ENCODE measurements at regions not wholly inside any gene's neighbourhood (a gene's known extent, or its start where the extent isn't known, plus 50 kb on each side); places are given as distances from the start of the nearest gene placed in this dataset.
"Not testable (repeated sequence)": the region's sequence is repeated elsewhere in the genome, so short reads cannot be mapped to it uniquely, and the experiment has no call there.

GRCh38 chr13:105907319-105908019 lies 628.0 kb downstream of the EFNB2 start:
- no peak for DNase-seq

GRCh38 chr13:105906746-105907145 lies 628.7 kb downstream of the EFNB2 start:
- no peak for DNase-seq

GRCh38 chr13:105904034-105904742 lies 631.3 kb downstream of the EFNB2 start:
- no peak for DNase-seq

- DNase-seq = no peak
These were observed 633.1 kb downstream of the EFNB2 start for GRCh38 chr13:105902396-105902795.

GRCh38 chr13:105897575-105897974 lies 637.9 kb downstream of the EFNB2 start:
- no peak for DNase-seq

GRCh38 chr13:105894697-105895096 lies 640.8 kb downstream of the EFNB2 start:
- DNase-seq = no peak

GRCh38 chr13:105890509-105890908 lies 645.0 kb downstream of the EFNB2 start:
- no peak for DNase-seq

GRCh38 chr13:105878119-105878700 lies 657.3 kb downstream of the EFNB2 start:
- no peak for DNase-seq

- no peak for DNase-seq
These were observed 660.6 kb downstream of the EFNB2 start for GRCh38 chr13:105874814-105875213.

GRCh38 chr13:105871768-105872167 lies 663.7 kb downstream of the EFNB2 start:
- no peak for DNase-seq

- no peak for DNase-seq
These were observed 664.1 kb downstream of the EFNB2 start for GRCh38 chr13:105871326-105871725.

- no peak for DNase-seq
These were observed 672.1 kb downstream of the EFNB2 start for GRCh38 chr13:105863300-105863920.

GRCh38 chr13:105848494-105848893 lies 687.0 kb downstream of the EFNB2 start:
- peak; percentile 43 for DNase-seq

GRCh38 chr13:105847527-105848291 lies 687.8 kb downstream of the EFNB2 start:
- DNase-seq = peak; percentile 50

- DNase-seq = no peak
These were observed 688.5 kb downstream of the EFNB2 start for GRCh38 chr13:105846923-105847322.

- no peak for DNase-seq
These were observed 694.2 kb downstream of the EFNB2 start for GRCh38 chr13:105841286-105841685.

- no peak for DNase-seq
These were observed 697.2 kb downstream of the EFNB2 start for GRCh38 chr13:105838231-105838630.

GRCh38 chr13:105837295-105837694 lies 698.2 kb downstream of the EFNB2 start:
- not testable (repeated sequence) for DNase-seq

- no peak for DNase-seq
These were observed 704.6 kb downstream of the EFNB2 start for GRCh38 chr13:105830821-105831220.

- no peak for DNase-seq
These were observed 708.2 kb downstream of the EFNB2 start for GRCh38 chr13:105827111-105827809.

GRCh38 chr13:105825071-105825470 lies 710.4 kb downstream of the EFNB2 start:
- DNase-seq = no peak

- no peak for DNase-seq
These were observed 714.1 kb downstream of the EFNB2 start for GRCh38 chr13:105821337-105821736.
